ENCODE measurements at regions not wholly inside any gene's neighbourhood (a gene's known extent, or its start where the extent isn't known, plus 50 kb on each side); places are given as distances from the start of the nearest gene placed in this dataset.

GRCh38 chr2:237269138-237269875 is 144.7 kb downstream of the COL6A3 start:
- Histone ChIP-seq H3K9me3 (no peaks in the 10 kb centered on the region), H3K36me3 (no peaks in the 10 kb centered on the region), H3K27ac (no peak overlapping the region), H3K27me3 (no peaks in the 10 kb centered on the region), H3K4me1 (no peaks in the 10 kb centered on the region), H3K4me3 (no peak overlapping the region)
- FAIRE-seq (no peak), ATAC-seq (no peak), DNase-seq (no peak)
- 72 to 83% methylated on average over 8 of the region's 8 CpGs for WGBS, 2 donors
- intact Hi-C loops (cut with DNase I), result no loop called here
- TF ChIP-seq CTCF (IDR thresholded peaks at IDR 0.05), result no peak

GRCh38 chr2:237270520-237270919 is 143.4 kb downstream of the COL6A3 start:
- Histone ChIP-seq H3K27ac (no peak overlapping the region), H3K36me3 (no peaks in the 10 kb centered on the region), H3K4me1 (no peaks in the 10 kb centered on the region), H3K27me3 (no peaks in the 10 kb centered on the region), H3K4me3 (no peak overlapping the region), H3K9me3 (no peaks in the 10 kb centered on the region)
- intact Hi-C loops (cut with DNase I), result no loop called here
- 68 to 79% methylated on average over 3 of the region's 3 CpGs for WGBS, 2 donors
- FAIRE-seq (no peak), DNase-seq (no peak), ATAC-seq (no peak)
- TF ChIP-seq CTCF (IDR thresholded peaks at IDR 0.05), result no peak

GRCh38 chr2:237271698-237272652 is 142.0 kb downstream of the COL6A3 start:
- TF ChIP-seq CTCF (IDR thresholded peaks at IDR 0.05), result no peak

More at GRCh38 chr2:237271698-237272652, 142.0 kb downstream of the COL6A3 start:
- Histone ChIP-seq H3K36me3 (no peaks in the 10 kb centered on the region), H3K4me3 (no peak overlapping the region), H3K9me3 (no peaks in the 10 kb centered on the region), H3K27me3 (no peaks in the 10 kb centered on the region), H3K4me1 (no peaks in the 10 kb centered on the region), H3K27ac (no peak overlapping the region)
- DNase-seq (no peak), ATAC-seq (no peak), FAIRE-seq (no peak)
- WGBS, 2 donors, result 71 to 78% methylated on average over 6 of the region's 6 CpGs
- intact Hi-C loops (cut with DNase I), result no loop called here

All from pancreas (tissue), 10 donors.